ENCODE measurements at regions not wholly inside any gene's neighbourhood (a gene's known extent, or its start where the extent isn't known, plus 50 kb on each side); places are given as distances from the start of the nearest gene placed in this dataset.

DNA sequence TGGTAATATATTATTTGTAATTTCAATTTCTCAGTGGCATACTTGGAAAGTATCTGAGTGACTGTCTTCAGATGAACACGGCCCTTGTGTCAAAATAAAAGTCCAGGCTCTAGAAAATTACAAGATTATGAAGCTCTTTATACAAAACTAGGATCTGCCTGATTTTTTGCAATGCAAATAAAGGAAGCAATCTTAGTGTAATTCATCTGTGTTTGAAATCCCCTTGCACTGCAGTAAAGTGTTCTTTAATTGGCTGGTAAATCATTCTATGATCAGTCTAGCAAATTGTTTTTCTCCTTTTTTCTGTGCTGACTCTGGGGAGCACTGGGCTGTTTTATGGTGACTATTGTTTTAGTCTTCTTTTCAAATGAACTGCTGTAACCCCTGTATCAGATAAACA, 1039.0 kb downstream of the SOCS6 start:
- no peak overlapping the region for H3K4me3 Mint-ChIP-seq
- no peaks in the 10 kb centered on the region for H3K9me3 Mint-ChIP-seq
- TF ChIP-seq, protein P1, sequence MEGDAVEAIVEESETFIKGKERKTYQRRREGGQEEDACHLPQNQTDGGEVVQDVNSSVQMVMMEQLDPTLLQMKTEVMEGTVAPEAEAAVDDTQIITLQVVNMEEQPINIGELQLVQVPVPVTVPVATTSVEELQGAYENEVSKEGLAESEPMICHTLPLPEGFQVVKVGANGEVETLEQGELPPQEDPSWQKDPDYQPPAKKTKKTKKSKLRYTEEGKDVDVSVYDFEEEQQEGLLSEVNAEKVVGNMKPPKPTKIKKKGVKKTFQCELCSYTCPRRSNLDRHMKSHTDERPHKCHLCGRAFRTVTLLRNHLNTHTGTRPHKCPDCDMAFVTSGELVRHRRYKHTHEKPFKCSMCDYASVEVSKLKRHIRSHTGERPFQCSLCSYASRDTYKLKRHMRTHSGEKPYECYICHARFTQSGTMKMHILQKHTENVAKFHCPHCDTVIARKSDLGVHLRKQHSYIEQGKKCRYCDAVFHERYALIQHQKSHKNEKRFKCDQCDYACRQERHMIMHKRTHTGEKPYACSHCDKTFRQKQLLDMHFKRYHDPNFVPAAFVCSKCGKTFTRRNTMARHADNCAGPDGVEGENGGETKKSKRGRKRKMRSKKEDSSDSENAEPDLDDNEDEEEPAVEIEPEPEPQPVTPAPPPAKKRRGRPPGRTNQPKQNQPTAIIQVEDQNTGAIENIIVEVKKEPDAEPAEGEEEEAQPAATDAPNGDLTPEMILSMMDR (IDR thresholded peaks at IDR 0.05; ENCODE audit: unreplicated experiment), result no peak
- no peak for DNase-seq (ENCODE audit: low spot score in 2 of 2, unreplicated experiment in 2 of 2)
- H3K4me1 Mint-ChIP-seq, result peaks cover 1% of the 10 kb centered on the region
- H3K27ac Mint-ChIP-seq, result no peak overlapping the region
- no peaks in the 10 kb centered on the region for H3K36me3 Mint-ChIP-seq
- peaks cover 8% of the 10 kb centered on the region for H3K27me3 Mint-ChIP-seq (ENCODE audit: low read depth)

DNA sequence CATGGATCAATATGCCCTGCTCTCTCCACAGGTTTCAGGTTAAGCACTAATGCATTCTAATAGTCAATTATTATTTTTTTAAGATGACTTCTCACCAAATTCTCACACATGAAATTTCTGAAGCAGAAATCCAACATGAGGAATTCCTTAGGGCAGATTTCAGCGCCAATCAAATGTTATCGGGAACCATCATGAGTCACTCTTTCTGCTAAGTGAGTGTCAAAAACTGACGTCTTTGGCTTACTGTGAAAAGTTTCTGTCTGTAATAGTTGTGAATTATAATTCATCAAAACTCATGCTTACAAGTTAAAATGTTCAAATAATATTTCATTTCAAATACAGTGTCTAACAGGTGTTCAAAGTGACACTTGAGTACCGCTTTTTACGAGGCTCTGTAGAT, 1038.6 kb downstream of the SOCS6 start:
- H3K36me3 Mint-ChIP-seq, result no peaks in the 10 kb centered on the region
- no peaks in the 10 kb centered on the region for H3K9me3 Mint-ChIP-seq
- no peak overlapping the region for H3K4me3 Mint-ChIP-seq
- TF ChIP-seq, protein P1 (IDR thresholded peaks at IDR 0.05; ENCODE audit: unreplicated experiment), result no peak
- H3K27ac Mint-ChIP-seq, result no peak overlapping the region
- peaks cover 1% of the 10 kb centered on the region for H3K4me1 Mint-ChIP-seq
- peaks cover 8% of the 10 kb centered on the region for H3K27me3 Mint-ChIP-seq (ENCODE audit: low read depth)
- no peak for DNase-seq (ENCODE audit: low spot score in 2 of 2, unreplicated experiment in 2 of 2)

DNA sequence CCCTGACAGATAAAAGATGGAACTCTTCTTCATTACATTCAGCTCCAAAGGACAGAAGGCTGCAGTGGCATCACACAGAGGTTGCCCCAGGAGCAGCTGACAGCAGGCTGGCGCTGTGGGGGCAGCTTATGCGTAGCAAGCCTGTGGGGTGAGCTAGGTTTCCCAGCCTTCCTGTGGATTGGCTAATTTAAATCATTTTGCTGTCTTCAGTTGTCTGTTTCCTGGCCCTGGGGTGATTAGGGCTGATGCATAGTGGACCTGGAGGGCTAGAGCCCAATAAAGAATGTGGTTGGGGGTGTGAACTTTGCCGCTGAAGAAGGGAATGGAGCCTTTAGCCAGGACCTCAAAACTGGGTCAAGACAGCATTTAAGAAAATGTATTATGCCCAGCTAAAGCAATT, 1038.0 kb downstream of the SOCS6 start:
- H3K27ac Mint-ChIP-seq, result no peak overlapping the region
- H3K9me3 Mint-ChIP-seq, result no peaks in the 10 kb centered on the region
- peaks cover 1% of the 10 kb centered on the region for H3K4me1 Mint-ChIP-seq
- TF ChIP-seq, protein P1 (IDR thresholded peaks at IDR 0.05; ENCODE audit: unreplicated experiment), result no peak
- DNase-seq (ENCODE audit: low spot score in 2 of 2, unreplicated experiment in 2 of 2), result no peak
- H3K36me3 Mint-ChIP-seq, result no peaks in the 10 kb centered on the region
- H3K27me3 Mint-ChIP-seq (ENCODE audit: low read depth), result peaks cover 5% of the 10 kb centered on the region
- no peak overlapping the region for H3K4me3 Mint-ChIP-seq

DNA sequence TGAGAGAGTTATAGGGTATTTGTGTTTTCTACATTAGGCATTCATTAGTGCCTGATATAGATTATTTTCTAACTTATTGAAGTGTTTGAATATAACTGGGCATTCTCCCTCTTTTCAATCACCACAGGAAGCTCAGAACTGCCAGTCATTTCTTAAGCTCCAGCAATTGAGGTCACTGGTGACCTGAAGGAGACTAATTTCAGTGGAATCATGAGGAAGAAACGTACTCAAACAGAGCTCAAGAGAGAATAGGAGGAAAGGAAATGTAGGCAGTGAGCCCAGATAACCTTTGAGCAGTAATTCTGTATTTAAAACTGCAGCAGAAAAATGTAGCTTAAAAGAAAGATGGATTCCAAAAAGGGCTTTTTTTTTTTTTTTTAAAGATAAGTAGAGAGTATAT, 1035.5 kb downstream of the SOCS6 start:
- TF ChIP-seq, protein P1 (IDR thresholded peaks at IDR 0.05; ENCODE audit: unreplicated experiment), result no peak
- no peaks in the 10 kb centered on the region for H3K9me3 Mint-ChIP-seq
- no peak overlapping the region for H3K4me3 Mint-ChIP-seq
- H3K27me3 Mint-ChIP-seq (ENCODE audit: low read depth), result peaks cover 11% of the 10 kb centered on the region
- no peaks in the 10 kb centered on the region for H3K36me3 Mint-ChIP-seq
- H3K4me1 Mint-ChIP-seq, result peaks cover 1% of the 10 kb centered on the region
- DNase-seq (ENCODE audit: low spot score in 2 of 2, unreplicated experiment in 2 of 2), result no peak
- H3K27ac Mint-ChIP-seq, result no peak overlapping the region

DNA sequence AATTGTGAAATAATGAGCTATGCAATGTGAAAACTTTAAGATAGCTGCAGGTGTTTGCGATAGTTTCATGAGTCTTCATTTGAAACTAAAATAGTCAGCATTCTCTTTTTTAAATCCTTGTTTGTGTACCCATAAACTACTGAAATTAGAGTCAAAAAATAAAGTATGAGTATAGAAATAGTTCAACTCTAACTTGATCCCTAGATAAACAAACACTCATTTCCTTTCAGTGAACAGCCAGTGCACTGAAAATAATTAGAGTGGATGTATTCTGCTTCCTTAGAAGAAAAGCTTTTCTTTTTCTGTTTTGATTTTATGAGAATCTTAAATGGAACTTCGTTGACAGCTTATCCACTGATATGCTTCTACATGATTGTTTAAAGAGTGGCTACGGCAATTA, 1033.4 kb downstream of the SOCS6 start:
- Mint-ChIP-seq H3K4me1 (no peaks in the 10 kb centered on the region), H3K4me3 (no peak overlapping the region), H3K27ac (no peak overlapping the region), H3K27me3 (ENCODE audit: low read depth) (peaks cover 17% of the 10 kb centered on the region), H3K9me3 (no peaks in the 10 kb centered on the region), H3K36me3 (no peaks in the 10 kb centered on the region)
- TF ChIP-seq, protein P1 (IDR thresholded peaks at IDR 0.05; ENCODE audit: unreplicated experiment), result no peak
- DNase-seq (ENCODE audit: low spot score in 2 of 2, unreplicated experiment in 2 of 2), result no peak

DNA sequence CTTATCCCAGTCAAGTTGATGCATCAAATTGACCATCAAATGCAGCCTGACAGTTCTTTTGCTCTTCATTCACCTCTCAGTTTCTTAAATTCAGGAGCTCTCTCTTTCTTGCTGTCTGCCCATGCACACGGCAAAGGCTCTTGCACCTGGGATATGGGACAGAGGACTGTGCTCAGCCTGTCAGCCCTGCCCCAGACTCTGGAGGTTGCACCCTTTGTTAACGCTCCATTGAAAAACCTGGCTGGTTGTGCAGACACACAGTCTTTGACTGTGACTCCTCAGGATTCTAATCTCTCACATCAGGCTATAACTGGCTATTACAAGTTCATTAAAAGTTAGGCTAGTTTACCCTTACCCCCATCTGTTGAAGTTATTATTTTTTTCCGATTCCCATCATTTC, 1032.5 kb downstream of the SOCS6 start:
- H3K9me3 Mint-ChIP-seq, result no peaks in the 10 kb centered on the region
- no peak overlapping the region for H3K4me3 Mint-ChIP-seq
- TF ChIP-seq, protein P1 (IDR thresholded peaks at IDR 0.05; ENCODE audit: unreplicated experiment), result no peak
- DNase-seq (ENCODE audit: low spot score in 2 of 2, unreplicated experiment in 2 of 2), result no peak
- H3K36me3 Mint-ChIP-seq, result no peaks in the 10 kb centered on the region
- no peaks in the 10 kb centered on the region for H3K4me1 Mint-ChIP-seq
- no peak overlapping the region for H3K27ac Mint-ChIP-seq
- peaks cover 18% of the 10 kb centered on the region for H3K27me3 Mint-ChIP-seq (ENCODE audit: low read depth)
